ENCODE measurements at regions not wholly inside any gene's neighbourhood (a gene's known extent, or its start where the extent isn't known, plus 50 kb on each side); places are given as distances from the start of the nearest gene placed in this dataset.

DNA sequence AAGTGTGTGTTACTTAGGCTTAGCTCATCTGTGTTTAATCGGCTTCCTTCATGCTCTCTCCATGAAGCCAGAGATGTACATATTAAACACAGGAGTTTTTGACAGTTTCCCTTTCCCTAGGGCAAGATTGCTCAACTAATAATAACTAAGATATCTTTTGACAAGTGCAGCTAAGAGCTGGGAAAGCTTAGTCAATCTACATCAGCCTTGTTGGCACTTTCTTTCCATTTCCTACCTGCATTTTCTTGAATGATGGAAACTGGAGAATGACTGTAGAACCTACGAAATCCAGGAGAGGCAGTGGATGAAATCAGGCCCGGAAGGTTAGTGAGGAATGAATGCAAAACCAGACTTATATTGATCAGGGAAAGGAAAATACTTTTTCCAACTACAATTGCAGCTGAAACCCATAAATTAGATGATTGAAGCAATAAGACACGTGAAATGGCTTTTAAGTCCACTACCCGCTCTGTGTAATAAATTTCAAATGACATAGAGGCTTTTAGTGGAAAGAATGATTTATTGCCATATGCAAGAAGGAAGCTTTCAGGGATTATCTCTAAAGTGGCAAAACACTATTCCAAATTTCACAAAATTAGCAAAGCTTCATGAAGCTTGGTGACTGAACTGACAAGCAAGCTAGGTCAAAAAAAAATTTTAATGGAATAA is 237.2 kb upstream of the ID4 start:
- no peak overlapping the region for H3K4me3 ChIP-seq (ENCODE audit: low read depth, poor library complexity, severe bottlenecking)
- DNase-seq (ENCODE audit: low spot score in 2 of 2), result no peak
- 34 to 38% methylated on average over 5 of the region's 5 CpGs for WGBS, 2 donors
- no peak for TF ChIP-seq POLR2A (IDR thresholded peaks at IDR 0.05)
- TF ChIP-seq, protein P1, sequence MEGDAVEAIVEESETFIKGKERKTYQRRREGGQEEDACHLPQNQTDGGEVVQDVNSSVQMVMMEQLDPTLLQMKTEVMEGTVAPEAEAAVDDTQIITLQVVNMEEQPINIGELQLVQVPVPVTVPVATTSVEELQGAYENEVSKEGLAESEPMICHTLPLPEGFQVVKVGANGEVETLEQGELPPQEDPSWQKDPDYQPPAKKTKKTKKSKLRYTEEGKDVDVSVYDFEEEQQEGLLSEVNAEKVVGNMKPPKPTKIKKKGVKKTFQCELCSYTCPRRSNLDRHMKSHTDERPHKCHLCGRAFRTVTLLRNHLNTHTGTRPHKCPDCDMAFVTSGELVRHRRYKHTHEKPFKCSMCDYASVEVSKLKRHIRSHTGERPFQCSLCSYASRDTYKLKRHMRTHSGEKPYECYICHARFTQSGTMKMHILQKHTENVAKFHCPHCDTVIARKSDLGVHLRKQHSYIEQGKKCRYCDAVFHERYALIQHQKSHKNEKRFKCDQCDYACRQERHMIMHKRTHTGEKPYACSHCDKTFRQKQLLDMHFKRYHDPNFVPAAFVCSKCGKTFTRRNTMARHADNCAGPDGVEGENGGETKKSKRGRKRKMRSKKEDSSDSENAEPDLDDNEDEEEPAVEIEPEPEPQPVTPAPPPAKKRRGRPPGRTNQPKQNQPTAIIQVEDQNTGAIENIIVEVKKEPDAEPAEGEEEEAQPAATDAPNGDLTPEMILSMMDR (IDR thresholded peaks at IDR 0.05), result no peak
- intact Hi-C loops (cut with DNase I; ENCODE audit: low total_unique reads), result no loop called here

DNA sequence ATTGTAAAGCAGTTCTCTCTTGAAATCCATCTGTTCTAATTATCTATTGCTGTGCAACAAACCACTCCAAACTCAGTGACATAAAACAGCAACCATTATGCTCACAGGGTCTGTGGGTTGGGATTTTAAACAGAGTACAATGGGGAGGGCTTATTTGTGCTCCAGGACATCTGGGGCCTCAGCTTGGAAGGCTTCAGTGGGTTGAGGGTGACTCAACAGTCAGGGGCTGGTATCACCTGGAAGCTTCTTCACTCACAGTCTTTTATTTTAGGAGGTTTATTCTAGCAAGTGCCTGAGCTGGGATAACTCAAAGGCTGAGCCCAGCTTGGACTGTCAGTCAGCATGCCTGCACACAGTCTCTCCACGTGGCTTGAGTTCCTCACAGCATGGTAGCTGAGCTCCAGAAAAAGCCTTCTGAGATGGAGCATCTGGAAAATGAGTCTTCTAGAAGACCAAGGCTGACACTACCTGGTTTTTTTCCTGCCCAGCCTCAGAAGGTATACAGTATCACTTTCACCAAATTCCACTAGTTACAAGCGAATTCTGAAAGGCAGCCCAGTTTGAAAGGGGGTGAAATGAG is 234.6 kb upstream of the ID4 start:
- H3K4me3 ChIP-seq (ENCODE audit: low read depth, poor library complexity, severe bottlenecking), result no peak overlapping the region
- 95 to 98% methylated on average over 2 of the region's 2 CpGs for WGBS, 2 donors
- DNase-seq (ENCODE audit: low spot score in 2 of 2), result no peak
- TF ChIP-seq, protein P1 (IDR thresholded peaks at IDR 0.05), result no peak
- no peak for TF ChIP-seq POLR2A (IDR thresholded peaks at IDR 0.05)
- intact Hi-C loops (cut with DNase I; ENCODE audit: low total_unique reads), result no loop called here

DNA sequence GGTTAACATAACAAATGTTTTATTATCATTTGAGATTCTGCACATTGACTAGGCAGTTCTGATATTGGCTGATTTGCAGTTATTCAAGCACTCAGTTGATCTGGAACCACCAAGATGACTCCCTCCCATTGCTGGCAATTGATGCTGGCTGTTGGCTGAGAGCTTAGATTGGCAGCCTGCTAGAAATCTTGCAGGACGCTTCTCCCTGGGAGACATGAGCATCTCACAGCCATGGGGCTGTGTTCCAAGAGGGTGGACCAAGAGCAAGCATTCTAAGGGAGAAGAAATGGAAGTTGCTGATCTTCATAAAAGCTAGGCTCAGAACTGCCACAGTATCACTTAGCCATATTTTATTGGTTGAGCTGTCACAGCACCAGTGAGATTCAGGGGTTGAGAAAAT is 233.4 kb upstream of the ID4 start:
- H3K4me3 ChIP-seq (ENCODE audit: low read depth, poor library complexity, severe bottlenecking), result no peak overlapping the region
- intact Hi-C loops (cut with DNase I; ENCODE audit: low total_unique reads), result no loop called here
- TF ChIP-seq, protein P1 (IDR thresholded peaks at IDR 0.05), result no peak
- no peak for TF ChIP-seq POLR2A (IDR thresholded peaks at IDR 0.05)
- WGBS, 2 donors, result 13 to 20% methylated on average over 1 of the region's 1 CpG
- peak; percentile 32 to 87 for DNase-seq (ENCODE audit: low spot score in 2 of 2)

DNA sequence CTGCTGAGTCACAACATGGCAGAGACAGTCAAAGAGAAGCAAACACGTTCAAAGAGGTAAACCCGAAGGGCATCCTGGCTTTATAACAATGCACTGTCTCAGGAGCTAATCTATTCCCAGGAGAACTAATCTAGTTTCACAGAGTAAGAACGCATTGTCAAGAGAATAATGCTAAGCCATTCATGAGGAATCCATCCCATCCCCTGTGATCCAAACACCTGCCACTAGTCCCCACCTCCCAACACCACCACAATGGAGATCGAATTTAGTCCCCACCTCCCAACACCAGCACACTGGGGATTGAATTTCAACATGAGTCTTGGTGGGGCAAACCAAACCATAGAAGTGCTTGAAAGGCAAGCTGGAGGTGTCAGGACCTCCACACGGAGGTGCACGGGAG is 231.5 kb upstream of the ID4 start:
- WGBS, 2 donors, result 86 to 88% methylated on average over 6 of the region's 6 CpGs
- no peak overlapping the region for H3K4me3 ChIP-seq (ENCODE audit: low read depth, poor library complexity, severe bottlenecking)
- DNase-seq (ENCODE audit: low spot score in 2 of 2), result no peak
- TF ChIP-seq POLR2A (IDR thresholded peaks at IDR 0.05), result no peak
- TF ChIP-seq, protein P1 (IDR thresholded peaks at IDR 0.05), result no peak
- intact Hi-C loops (cut with DNase I; ENCODE audit: low total_unique reads), result no loop called here

DNA sequence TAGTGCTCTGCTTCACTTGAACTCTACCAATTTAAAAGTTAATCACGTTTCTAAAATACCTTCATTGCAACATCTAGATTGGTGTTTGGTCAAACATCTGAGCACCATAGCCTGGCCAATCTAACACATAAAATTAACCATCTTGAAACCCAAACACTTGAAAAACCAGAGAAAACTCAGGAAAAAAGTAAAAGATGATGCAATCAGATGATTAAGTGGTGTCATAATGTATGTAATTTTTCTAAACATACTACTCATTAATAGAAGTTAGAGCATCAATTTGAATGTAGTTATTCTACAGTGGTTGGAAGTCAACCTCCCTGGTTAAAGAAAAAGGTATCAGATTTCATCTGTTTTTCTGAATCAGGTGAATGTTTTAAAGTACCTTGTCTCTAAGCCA is 228.6 kb upstream of the ID4 start:
- DNase-seq (ENCODE audit: low spot score in 2 of 2), result no peak
- TF ChIP-seq, protein P1 (IDR thresholded peaks at IDR 0.05), result no peak
- TF ChIP-seq POLR2A (IDR thresholded peaks at IDR 0.05), result no peak
- intact Hi-C loops (cut with DNase I; ENCODE audit: low total_unique reads), result no loop called here
- 59 to 77% methylated on average over 1 of the region's 1 CpG for WGBS, 2 donors
- no peak overlapping the region for H3K4me3 ChIP-seq (ENCODE audit: low read depth, poor library complexity, severe bottlenecking)

All from lower leg skin (tissue), 4 donors.